Activated CD4-positive, alpha-beta T cell treated with anti-CD3 and anti-CD28 coated beads, Interleukin-2, Interleukin-6, amounts not matched to agents 100 ng/mL and 50 ng/mL, durations not matched to agents 16 hours and 8 hours (primary cell): ENCODE measurements at regions not wholly inside any gene's neighbourhood (a gene's known extent, or its start where the extent isn't known, plus 50 kb on each side); places are given as distances from the start of the nearest gene placed in this dataset.
A peak's percentile ranks its signal among the peaks of the same experiment; 100 is the strongest.
"Not testable (repeated sequence)": the region's sequence is repeated elsewhere in the genome, so short reads cannot be mapped to it uniquely, and the experiment has no call there.

Experiments
- DNase-seq: peaks from one replicate; pipeline ENCODE4 v3.0.0-alpha.2; 2020

DNA sequence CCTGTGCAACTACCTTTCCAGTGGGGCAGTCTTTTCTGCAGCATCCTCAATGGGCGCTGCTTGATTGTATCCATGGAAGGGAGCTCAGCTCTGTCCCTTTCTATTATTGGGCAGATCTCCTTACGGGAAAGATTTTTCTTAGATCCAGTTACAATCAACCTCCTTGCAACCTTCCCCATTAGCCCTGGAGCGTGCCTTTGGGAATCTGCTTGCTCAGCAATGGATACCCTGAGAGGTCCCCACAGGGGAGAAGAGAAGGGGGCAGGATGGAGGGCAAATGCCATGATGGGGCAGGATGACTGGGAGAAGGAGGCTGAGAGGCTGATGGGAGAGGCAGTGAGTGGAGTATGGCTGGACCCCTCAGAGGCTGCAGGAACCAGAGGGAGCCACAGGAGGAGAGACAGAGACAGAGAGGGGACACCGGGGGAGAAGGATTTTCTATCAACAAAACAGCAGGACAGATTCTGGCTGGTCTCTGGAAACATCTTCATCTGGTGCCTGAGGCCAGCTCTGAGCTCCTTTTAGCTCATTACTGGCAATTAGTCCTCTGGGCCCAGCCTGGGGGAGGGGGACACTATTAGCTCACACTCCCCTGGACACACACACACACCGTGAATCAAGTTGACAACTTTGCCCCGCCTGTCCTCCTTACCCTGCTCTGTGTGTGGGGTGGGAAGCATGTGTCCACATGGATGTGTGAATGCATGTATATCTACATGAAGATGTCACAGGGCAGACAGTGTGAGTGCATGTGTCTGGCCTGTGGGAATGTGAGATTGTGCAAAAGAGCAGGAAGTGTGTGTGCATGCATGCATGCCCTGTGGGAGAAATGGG lies 80.8 kb upstream of the PAX2 start:
- no peak for DNase-seq

- not testable (repeated sequence) for DNase-seq
These were observed 78.7 kb upstream of the PAX2 start for GRCh38 chr10:100666634-100667033.

GRCh38 chr10:100669616-100670015 lies 75.8 kb upstream of the PAX2 start:
- DNase-seq = no peak

- DNase-seq = no peak
These were observed 75.0 kb upstream of the PAX2 start for GRCh38 chr10:100670368-100670767.

- peak; percentile 79 for DNase-seq
These were observed 74.4 kb upstream of the PAX2 start for GRCh38 chr10:100670828-100671479.

DNA sequence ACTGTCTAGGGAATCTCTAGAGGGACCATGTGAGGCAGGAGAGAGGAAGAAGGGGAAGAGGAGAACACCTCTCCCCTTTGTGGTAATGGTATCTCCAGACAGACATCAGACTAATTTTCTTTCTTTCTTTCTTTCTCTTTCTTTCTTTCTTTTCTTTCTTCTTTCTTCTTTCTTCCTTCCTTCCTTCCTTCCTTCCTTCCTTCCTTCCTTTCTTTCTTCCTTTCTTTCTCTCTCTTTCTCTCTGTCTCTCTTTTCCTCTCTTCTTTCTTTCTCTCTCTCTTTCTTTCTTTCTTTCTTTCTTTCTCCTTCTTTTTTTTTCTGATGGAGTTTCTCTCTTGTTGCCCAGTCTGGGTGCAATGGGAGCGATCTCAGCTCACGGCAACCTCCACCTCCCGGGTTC lies 73.2 kb upstream of the PAX2 start:
- no peak for DNase-seq

DNA sequence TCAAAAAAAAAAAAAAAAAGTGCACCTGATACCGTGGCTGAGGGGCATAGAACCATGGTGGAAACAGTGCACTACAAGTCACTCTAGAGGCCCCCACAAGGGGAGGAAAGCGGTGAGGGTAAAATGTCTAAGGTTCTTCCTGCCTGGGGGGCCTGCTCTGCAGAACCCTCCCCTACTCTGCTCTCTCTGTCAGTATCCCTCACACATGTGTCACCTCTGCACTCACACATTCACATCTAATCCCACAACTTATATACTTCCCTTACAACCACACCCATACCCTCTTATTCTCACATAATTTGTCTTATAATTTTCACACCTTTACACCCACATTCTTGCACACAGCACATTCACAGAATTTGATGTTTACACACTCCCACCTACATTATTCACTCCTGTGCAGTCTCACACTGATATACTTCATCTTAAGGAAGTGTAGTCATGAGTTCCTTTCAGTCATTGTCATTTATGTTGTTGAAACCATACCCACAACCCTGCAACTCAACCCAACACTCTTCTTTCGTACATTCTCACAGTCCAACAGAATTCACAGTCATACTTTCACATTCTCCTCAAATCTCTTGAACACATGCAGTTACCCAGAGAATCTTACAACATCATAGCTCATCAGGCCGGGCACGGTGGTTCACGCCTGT lies 68.0 kb upstream of the PAX2 start:
- DNase-seq = no peak

DNA sequence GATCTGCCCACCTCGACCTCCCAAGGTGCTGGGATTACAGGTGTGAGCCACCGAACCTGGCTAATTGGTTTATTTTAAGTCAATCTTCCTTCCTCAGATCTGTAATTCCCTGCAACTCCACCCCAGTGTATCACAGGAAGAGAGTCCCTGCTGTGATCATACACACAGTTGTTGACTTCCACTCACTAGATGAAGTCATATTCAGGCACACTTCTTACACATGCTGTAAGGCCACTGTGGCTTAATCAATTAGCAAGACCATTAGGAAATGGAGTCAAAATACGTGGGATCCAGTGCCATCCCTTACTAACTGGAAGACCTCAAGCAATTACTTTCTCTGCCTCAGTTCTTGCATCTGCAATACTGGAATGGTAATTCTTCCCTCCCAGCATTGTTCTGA lies 66.1 kb upstream of the PAX2 start:
- no peak for DNase-seq

GRCh38 chr10:100683004-100683403 lies 62.4 kb upstream of the PAX2 start:
- no peak for DNase-seq

- DNase-seq = no peak
These were observed 61.7 kb upstream of the PAX2 start for GRCh38 chr10:100683545-100684300.

GRCh38 chr10:100684688-100685235 lies 60.6 kb upstream of the PAX2 start:
- no peak for DNase-seq

DNA sequence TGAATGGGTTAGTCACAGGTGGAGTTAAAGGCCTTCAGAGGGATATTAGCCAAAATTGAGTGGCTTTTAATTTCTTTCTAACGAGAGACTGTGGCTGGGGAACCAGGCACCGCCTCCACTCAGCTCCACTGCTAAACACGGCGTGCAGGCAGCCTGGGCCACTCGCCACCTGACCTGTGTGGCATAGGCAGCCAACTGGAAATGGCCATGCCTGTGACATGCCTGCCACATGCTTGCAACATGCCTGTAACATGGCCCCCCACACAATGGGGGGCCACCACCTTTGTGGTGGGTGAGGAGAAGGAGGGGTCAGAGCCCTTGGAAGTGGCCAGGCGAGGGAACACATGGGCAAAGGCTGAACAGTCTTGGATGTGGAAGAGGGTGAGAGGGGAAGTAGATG lies 60.1 kb upstream of the PAX2 start:
- DNase-seq = no peak

- DNase-seq = no peak
These were observed 58.0 kb upstream of the PAX2 start for GRCh38 chr10:100687143-100688003.

GRCh38 chr10:100688201-100688600 lies 57.2 kb upstream of the PAX2 start:
- no peak for DNase-seq

DNA sequence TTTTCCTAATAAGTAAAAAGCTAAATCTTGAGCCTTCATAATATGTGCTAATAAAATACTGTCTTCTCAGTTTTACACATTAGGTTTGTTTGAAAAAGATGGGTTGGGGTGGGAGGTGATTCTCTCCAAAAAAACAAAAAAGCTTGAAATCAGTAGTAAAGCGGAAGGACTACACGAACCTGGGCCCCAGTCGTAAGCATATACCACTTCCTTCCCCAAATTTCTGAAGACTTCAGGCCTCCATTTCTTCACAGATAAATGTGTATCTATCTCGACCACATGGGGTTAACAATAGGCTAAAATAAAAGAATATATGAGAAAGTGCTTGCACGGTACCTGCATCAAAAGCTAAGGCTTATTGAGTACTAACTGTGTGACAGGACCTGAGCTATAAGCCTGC lies 51.6 kb upstream of the PAX2 start:
- DNase-seq = no peak
